H1 (cell line): ENCODE measurements at regions not wholly inside any gene's neighbourhood (a gene's known extent, or its start where the extent isn't known, plus 50 kb on each side); places are given as distances from the start of the nearest gene placed in this dataset.

ENCODE experiments used
- CHD2 ChIP-seq: IDR thresholded peaks from 2 replicates; pipeline ENCODE4 v1.6.1; 2012; ENCODE audit warnings: low read length, improper control_type of control experiment
- FOSL1 ChIP-seq: IDR thresholded peaks from 2 replicates; pipeline ENCODE4 v1.6.1; 2011; ENCODE audit warnings: mild to moderate bottlenecking, low read depth, low read length, moderate library complexity; ENCODE audit not compliant: insufficient read depth
- HDAC2 ChIP-seq, 2 experiments: fragments of 300-600 bp in 1 of 2; sonication (generic) in 1 of 2; IDR thresholded peaks; 2 replicates each; pipeline ENCODE4 v1.6.1; 2011 to 2012; ENCODE audit warnings: low read depth in 2 of 2, low read length in 2 of 2, mild to moderate bottlenecking in 2 of 2, moderate library complexity in 2 of 2, borderline replicate concordance in 1 of 2, inconsistent platforms in 1 of 2
- JUND ChIP-seq: IDR thresholded peaks from 2 replicates; pipeline ENCODE4 v1.6.1; 2011; ENCODE audit warnings: mild to moderate bottlenecking, improper control_type of control experiment, low read length
- ZNF274 ChIP-seq: IDR thresholded peaks from 2 replicates; pipeline ENCODE4 v1.7.0; 2012; ENCODE audit warnings: low read length, borderline replicate concordance; ENCODE audit errors: extremely low read depth
- TF ChIP-seq, protein P1 (sequence below), 3 experiments: IDR thresholded peaks; 1 replicate in 2 of 3; 2 replicates in 1 of 3; pipeline versions ENCODE4 v1.5.1 to v1.6.1; 2011; ENCODE audit warnings: low read length in 3 of 3, mild to moderate bottlenecking in 3 of 3, inconsistent platforms in 2 of 3, low read depth in 1 of 3, moderate library complexity in 1 of 3; ENCODE audit not compliant: insufficient read depth in 1 of 3; ENCODE audit errors: control extremely low read depth in 1 of 3

DNA sequence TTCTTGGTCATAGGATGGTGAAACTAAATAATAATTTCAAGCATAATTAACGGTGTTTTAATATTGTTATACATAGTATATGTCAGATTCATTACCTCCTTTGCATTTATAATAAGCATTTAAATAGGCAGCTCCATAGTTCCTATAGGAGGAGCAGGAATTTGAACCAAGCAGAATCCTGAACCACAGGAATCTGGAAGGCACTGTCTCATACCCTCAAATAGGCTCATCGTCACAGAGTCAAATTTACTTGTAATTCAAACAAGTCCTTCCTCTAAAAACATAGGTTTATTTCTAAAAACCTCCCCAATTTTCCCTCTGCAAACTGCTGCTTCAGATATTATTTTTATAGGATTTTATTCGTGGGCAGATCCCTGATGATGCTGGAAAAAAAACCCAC, 376.3 kb upstream of the ARHGEF26 start:
- TF ChIP-seq CHD2 (no peak), JUND (no peak), HDAC2 (IDR thresholded peaks at IDR 0.05; ENCODE audit: borderline replicate concordance in 1 of 2, low read depth in 2 of 2, low read length in 2 of 2) (no peak), FOSL1 (no peak), ZNF274 (no peak)
- TF ChIP-seq, protein P1, sequence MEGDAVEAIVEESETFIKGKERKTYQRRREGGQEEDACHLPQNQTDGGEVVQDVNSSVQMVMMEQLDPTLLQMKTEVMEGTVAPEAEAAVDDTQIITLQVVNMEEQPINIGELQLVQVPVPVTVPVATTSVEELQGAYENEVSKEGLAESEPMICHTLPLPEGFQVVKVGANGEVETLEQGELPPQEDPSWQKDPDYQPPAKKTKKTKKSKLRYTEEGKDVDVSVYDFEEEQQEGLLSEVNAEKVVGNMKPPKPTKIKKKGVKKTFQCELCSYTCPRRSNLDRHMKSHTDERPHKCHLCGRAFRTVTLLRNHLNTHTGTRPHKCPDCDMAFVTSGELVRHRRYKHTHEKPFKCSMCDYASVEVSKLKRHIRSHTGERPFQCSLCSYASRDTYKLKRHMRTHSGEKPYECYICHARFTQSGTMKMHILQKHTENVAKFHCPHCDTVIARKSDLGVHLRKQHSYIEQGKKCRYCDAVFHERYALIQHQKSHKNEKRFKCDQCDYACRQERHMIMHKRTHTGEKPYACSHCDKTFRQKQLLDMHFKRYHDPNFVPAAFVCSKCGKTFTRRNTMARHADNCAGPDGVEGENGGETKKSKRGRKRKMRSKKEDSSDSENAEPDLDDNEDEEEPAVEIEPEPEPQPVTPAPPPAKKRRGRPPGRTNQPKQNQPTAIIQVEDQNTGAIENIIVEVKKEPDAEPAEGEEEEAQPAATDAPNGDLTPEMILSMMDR (IDR thresholded peaks at IDR 0.05; ENCODE audit: control extremely low read depth in 1 of 3, insufficient read depth in 1 of 3, low read depth in 1 of 3, low read length in 3 of 3): no peak
